PC-9 (cell line): ENCODE measurements at regions not wholly inside any gene's neighbourhood (a gene's known extent, or its start where the extent isn't known, plus 50 kb on each side); places are given as distances from the start of the nearest gene placed in this dataset.

ENCODE experiments used
- BruUV-seq: library from RNA; stranded (reverse); fragments of 400-500 nt; replicated peaks from 2 replicates; lab custom pipeline; 2021; lab: Mats Ljungman, UMichigan
- CTCF ChIA-PET: fragments of 300-600 bp; sonication (Branson Sonifier 250); formaldehyde crosslinking; loops from one replicate; lab custom pipeline; 2022; ENCODE audit warnings: antibody characterized with exemption; lab: Charles Lee
- POLR2A ChIA-PET: fragments of 300-600 bp; sonication (Branson Sonifier 250); formaldehyde crosslinking; loops from one replicate; lab custom pipeline; 2022; ENCODE audit warnings: antibody characterized with exemption; ENCODE audit not compliant: unreplicated experiment; lab: Charles Lee
- DNase-seq, 2 experiments: peaks; one replicate each; pipeline versions ENCODE4 v3.0.0 to v3.0.0-alpha.2; 2015 to 2022; ENCODE audit warnings: mixed read lengths in 1 of 2
- H2AFZ ChIP-seq: fragments of 200-600 bp; sonication (generic); 2 replicates; pipeline ENCODE4 v1.8.1; 2017; ENCODE audit warnings: antibody characterized with exemption
- H3F3A ChIP-seq: fragments of 200-600 bp; sonication (generic); 2 replicates; pipeline ENCODE4 v1.8.1; 2017; ENCODE audit warnings: antibody characterized with exemption, mild to moderate bottlenecking, low read depth; ENCODE audit not compliant: insufficient read depth
- H3K27ac ChIP-seq: fragments of 200-600 bp; sonication (generic); 2 replicates; pipeline ENCODE4 v1.6.1; 2016; ENCODE audit warnings: mixed run types
- H3K27me3 ChIP-seq: fragments of 200-600 bp; sonication (generic); 2 replicates; pipeline ENCODE4 v1.6.1; 2016; ENCODE audit warnings: low read depth, mixed run types; ENCODE audit not compliant: insufficient read depth
- H3K36me3 ChIP-seq: fragments of 200-600 bp; sonication (generic); 2 replicates; pipeline ENCODE4 v1.6.1; 2016; ENCODE audit warnings: low read depth, mixed run types
- H3K4me1 ChIP-seq: fragments of 200-600 bp; sonication (generic); replicated peaks from 2 replicates; pipeline ENCODE4 v1.6.1; 2016; ENCODE audit warnings: mixed run types; ENCODE audit not compliant: insufficient read depth
- H3K4me2 ChIP-seq: fragments of 200-600 bp; sonication (generic); 2 replicates; pipeline ENCODE4 v1.6.1; 2017; ENCODE audit warnings: mixed run types
- H3K4me3 ChIP-seq: fragments of 200-600 bp; sonication (generic); 2 replicates; pipeline ENCODE4 v1.6.1; 2016; ENCODE audit warnings: mixed run types
- H3K79me2 ChIP-seq: fragments of 200-600 bp; sonication (generic); 2 replicates; pipeline ENCODE4 v1.6.1; 2017; ENCODE audit warnings: low read depth, mixed run types
- H3K9me2 ChIP-seq: fragments of 200-600 bp; sonication (generic); 2 replicates; pipeline ENCODE4 v1.8.1; 2017; ENCODE audit warnings: mild to moderate bottlenecking; ENCODE audit not compliant: insufficient read depth
- H3K9me3 ChIP-seq: fragments of 200-600 bp; sonication (generic); 2 replicates; pipeline ENCODE4 v1.8.1; 2016; ENCODE audit warnings: low read depth; ENCODE audit not compliant: insufficient read depth
- H4K20me1 ChIP-seq: fragments of 200-600 bp; sonication (generic); 2 replicates; pipeline ENCODE4 v1.8.1; 2017; ENCODE audit not compliant: insufficient read depth
- CTCF ChIP-seq: fragments of 200-600 bp; sonication (generic); conservative IDR thresholded peaks from 2 replicates; pipeline ENCODE4 v1.6.1; 2017; ENCODE audit warnings: mixed run types, antibody characterized with exemption, mild to moderate bottlenecking, moderate library complexity
- EZH2 ChIP-seq: fragments of 200-600 bp; sonication (generic); IDR thresholded peaks from 2 replicates; pipeline ENCODE4 v1.8.0; 2017; ENCODE audit warnings: antibody characterized with exemption, low read depth
- intact Hi-C: fragments of 100-400 bp; cut with micrococcal nuclease; formaldehyde crosslinking; loops from one replicate; pipeline ENCODE4 v1.10.0; 2022; ENCODE audit not compliant: unreplicated experiment

GRCh38 chr14:82342596-82342995 is 808.9 kb upstream of the SEL1L start:
- no peak overlapping the region for H3K4me2 ChIP-seq
- TF ChIP-seq CTCF (no peak), EZH2 (no peak)
- H3K9me2 ChIP-seq = no peaks in the 10 kb centered on the region
- DNase-seq = no peak
- POLR2A ChIA-PET = no interaction called here
- no peaks in the 10 kb centered on the region for H3K9me3 ChIP-seq
- intact Hi-C loops = no loop called here
- H3K27me3 ChIP-seq = no peaks in the 10 kb centered on the region
- H3K4me1 ChIP-seq = no peaks in the 10 kb centered on the region
- no peaks in the 10 kb centered on the region for H3K79me2 ChIP-seq
- CTCF ChIA-PET = no interaction called here
- no peak overlapping the region for H3K27ac ChIP-seq
- no peak overlapping the region for H2AFZ ChIP-seq
- H3F3A ChIP-seq = no peaks in the 10 kb centered on the region
- no peaks in the 10 kb centered on the region for H3K36me3 ChIP-seq
- H4K20me1 ChIP-seq = no peaks in the 10 kb centered on the region
- no peak overlapping the region for H3K4me3 ChIP-seq
- no TSS peak for BruUV-seq

DNA sequence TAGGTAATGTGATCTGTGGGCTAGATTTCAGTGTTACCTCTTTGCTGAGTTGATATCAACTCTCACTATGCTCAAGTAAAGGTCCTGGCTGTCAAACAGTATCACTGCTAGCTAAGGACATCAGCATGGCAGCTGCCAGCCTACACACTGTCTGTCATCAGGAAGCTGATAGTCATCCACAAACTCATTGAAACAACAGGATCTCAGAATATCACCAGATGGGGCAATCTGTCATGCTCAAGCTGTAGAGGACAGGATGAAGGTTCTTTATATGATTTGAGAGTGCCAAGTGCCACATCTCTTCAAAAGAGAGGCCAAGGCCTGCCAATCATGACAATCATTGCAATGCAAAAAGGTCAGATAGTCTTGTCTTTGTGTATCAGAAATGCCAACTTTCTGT is 811.5 kb upstream of the SEL1L start:
- TF ChIP-seq CTCF (no peak), EZH2 (no peak)

DNA sequence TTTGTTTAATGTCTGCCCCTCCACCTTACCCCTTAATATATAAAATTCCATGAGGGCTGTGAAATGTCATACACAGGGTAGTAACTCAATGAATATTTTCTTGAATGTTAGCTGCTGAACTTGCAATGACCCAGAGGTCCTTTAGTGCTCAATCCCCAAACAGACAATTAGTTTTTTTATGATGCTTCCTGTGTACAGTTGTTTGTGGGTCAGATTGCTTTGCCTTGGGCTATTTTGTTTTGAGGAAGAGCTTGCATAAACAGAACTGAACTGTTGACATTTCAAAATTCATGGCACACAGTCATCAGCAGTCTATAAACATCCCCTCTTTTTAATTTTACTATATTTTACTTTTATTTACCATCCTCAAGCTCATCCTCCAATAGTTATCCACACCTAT is 820.5 kb upstream of the SEL1L start:
- TF ChIP-seq EZH2 (no peak), CTCF (no peak)
- no peaks in the 10 kb centered on the region for H3K9me2 ChIP-seq
- no peaks in the 10 kb centered on the region for H3K9me3 ChIP-seq
- intact Hi-C loops = no loop called here
- no peaks in the 10 kb centered on the region for H3K27me3 ChIP-seq
- no peak overlapping the region for H3K4me3 ChIP-seq
- H3K4me1 ChIP-seq = no peaks in the 10 kb centered on the region
- no TSS peak for BruUV-seq
- no peaks in the 10 kb centered on the region for H3K36me3 ChIP-seq
- ChIA-PET POLR2A (no interaction called here), CTCF (no interaction called here)
- no peaks in the 10 kb centered on the region for H3F3A ChIP-seq
- no peaks in the 10 kb centered on the region for H4K20me1 ChIP-seq
- no peaks in the 10 kb centered on the region for H3K79me2 ChIP-seq
- no peak overlapping the region for H3K4me2 ChIP-seq
- no peak for DNase-seq
- H2AFZ ChIP-seq = no peak overlapping the region
- no peak overlapping the region for H3K27ac ChIP-seq

More for the DNA sequence above, 811.5 kb upstream of the SEL1L start:
- Histone ChIP-seq H3K27me3 (no peaks in the 10 kb centered on the region), H3K4me3 (no peak overlapping the region), H3K79me2 (no peaks in the 10 kb centered on the region), H3K4me1 (no peaks in the 10 kb centered on the region), H3K9me3 (no peaks in the 10 kb centered on the region), H3K9me2 (no peaks in the 10 kb centered on the region), H4K20me1 (no peaks in the 10 kb centered on the region), H3F3A (no peaks in the 10 kb centered on the region), H3K4me2 (no peak overlapping the region), H3K36me3 (no peaks in the 10 kb centered on the region), H3K27ac (no peak overlapping the region), H2AFZ (no peak overlapping the region)
- POLR2A ChIA-PET = no interaction called here
- no peak for DNase-seq
- intact Hi-C loops = no loop called here
- no TSS peak for BruUV-seq
- CTCF ChIA-PET = no interaction called here
